Heart left ventricle (tissue), 16 donors: ENCODE measurements at regions not wholly inside any gene's neighbourhood (a gene's known extent, or its start where the extent isn't known, plus 50 kb on each side); places are given as distances from the start of the nearest gene placed in this dataset.

Experiments
- ATAC-seq, 4 donors: fragments of 200-7000 bp; cut with Tn5 transposase; one replicate each; pipeline ENCODE4 v1.9.1; 2020 to 2022; ENCODE audit warnings: moderate library complexity in 4 of 4, mild to moderate bottlenecking in 3 of 4, moderate number of reproducible peaks in 1 of 4
- DNase-seq, 5 donors: peaks; one replicate each; pipeline ENCODE4 v3.0.0-alpha.2; 2020
- H3K27ac ChIP-seq, 12 donors: fragments of 200-600 bp; sonication (generic) in 4 of 12; one replicate each; pipeline versions ENCODE4 v1.5.0 to v1.8.0; 2016 to 2022; ENCODE audit warnings: mild to moderate bottlenecking in 2 of 12
- H3K27me3 ChIP-seq, 9 donors: fragments of 200-600 bp; sonication (generic) in 2 of 9; one replicate each; pipeline versions ENCODE4 v1.5.1 to v1.8.0; 2016 to 2022; ENCODE audit warnings: mild to moderate bottlenecking in 3 of 9
- H3K36me3 ChIP-seq, 9 donors: fragments of 200-600 bp; sonication (generic) in 2 of 9; one replicate each; pipeline versions ENCODE4 v1.5.0 to v1.8.0; 2018 to 2022; ENCODE audit warnings: mild to moderate bottlenecking in 2 of 9
- H3K4me1 ChIP-seq, 12 donors: fragments of 200-600 bp; sonication (generic) in 4 of 12; one replicate each; pipeline versions ENCODE4 v1.5.0 to v1.8.0; 2016 to 2022; ENCODE audit warnings: mild to moderate bottlenecking in 3 of 12
- H3K4me3 ChIP-seq, 12 donors: fragments of 200-600 bp; sonication (generic) in 4 of 12; one replicate each; pipeline versions ENCODE4 v1.5.0 to v1.8.0; 2017 to 2022; ENCODE audit warnings: mild to moderate bottlenecking in 9 of 12, moderate library complexity in 4 of 12
- H3K9me3 ChIP-seq, 12 donors: fragments of 200-600 bp; sonication (generic) in 4 of 12; one replicate each; pipeline versions ENCODE4 v1.5.0 to v1.8.0; 2016 to 2022; ENCODE audit warnings: mild to moderate bottlenecking in 1 of 12
- POLR2A ChIP-seq, 2 donors: fragments of 450-650 bp; IDR thresholded peaks; one replicate each; pipeline ENCODE4 v1.6.1; 2017; ENCODE audit warnings: antibody characterized with exemption in 2 of 2, mild to moderate bottlenecking in 2 of 2, moderate library complexity in 2 of 2
- WGBS, 4 donors: extraction: QIAGEN DNeasy Blood & Tissue Kit in 2 of 4; methylation state at CpG; one replicate each; pipeline versions ENCODE4 v1.1.5 to v1.1.7; 2013 to 2018; 5-methylcytosine and 5-hydroxymethylcytosine counted together
- intact Hi-C, 10 donors: fragments of 100-400 bp; cut with DNase I; formaldehyde crosslinking; loops; one replicate each; pipeline versions ENCODE4 v1.11.1 to v1.14.2; 2022
- TF ChIP-seq, protein P1 (sequence below), 12 donors: fragments of 200-600 bp; sonication (generic) in 4 of 12; IDR thresholded peaks; one replicate each; pipeline versions ENCODE4 v1.5.0 to v1.8.0; 2018 to 2022; ENCODE audit warnings: antibody characterized with exemption in 12 of 12, mild to moderate bottlenecking in 5 of 12
- donor health status: ischemic (EF 13 %, LVEDD 7.1; RV severe dilation, severe dysfunction).
- donor health status: healthy with polysubstance abuse.
- donor health status: DM: no; HTN: yes; CAD: no.
- donor health status: DM: no; HTN: no; CAD: no.
- donor health status: ischemic (EF 25% LVEDD 6.9; RV normal size, moderate dysfunction).
- donor health status: ischemic (EF 25% LVEDD 5.7; RV mildly dilated, moderate dysfunction).
- donor health status: healthy.
- donor health status: DM: yes; HTN: yes; CAD: no.
- donor health status: ischemic (EF 35%, LVEDD 5.7; RV mildly dilated, moderate dysfunction).
- donor health status: nonischemic (EF 11% LVEDD 7.7; RV severe dilation, severe dysfunction).
- donor health status: DM: yes; HTN: yes; CAD: no.
- donor health status: PGD.
- donor health status: ischemic (EF 29% LVEDD 5.4; RV normal size, mild dysfunction).
- donor health status: nonischemic (EF 23%, LVEDD 6.1; RV moderate dilation, normal function).

DNA sequence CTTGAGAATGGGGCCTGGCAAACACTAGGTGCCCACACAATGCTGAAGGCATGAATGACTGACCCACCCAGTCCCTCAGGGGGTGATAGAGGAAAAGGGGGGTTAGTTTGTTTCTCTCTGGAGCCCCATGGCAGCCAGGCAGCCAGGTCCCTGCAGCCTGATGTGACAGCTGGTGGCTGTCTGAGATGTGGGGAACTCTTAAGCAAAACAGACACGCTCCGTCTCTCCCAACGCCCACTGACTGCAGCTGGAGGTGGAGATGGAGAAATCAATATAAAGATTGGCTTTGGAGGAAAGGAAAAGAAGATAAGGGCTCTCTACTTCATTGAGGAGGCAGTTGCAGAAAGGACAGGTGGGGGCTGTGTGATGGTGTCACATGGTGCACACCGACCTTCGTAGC, 240.8 kb upstream of the LHX5 start:
- H3K9me3 ChIP-seq: peaks cover 0 to 20% (median 0%) of the 10 kb centered on the region in 12 donors
- H3K36me3 ChIP-seq: no peaks in the 10 kb centered on the region
- H3K4me3 ChIP-seq: no peak overlapping the region
- no peaks in the 10 kb centered on the region for H3K4me1 ChIP-seq
- no peak for TF ChIP-seq POLR2A (IDR thresholded peaks at IDR 0.05)
- TF ChIP-seq, protein P1, sequence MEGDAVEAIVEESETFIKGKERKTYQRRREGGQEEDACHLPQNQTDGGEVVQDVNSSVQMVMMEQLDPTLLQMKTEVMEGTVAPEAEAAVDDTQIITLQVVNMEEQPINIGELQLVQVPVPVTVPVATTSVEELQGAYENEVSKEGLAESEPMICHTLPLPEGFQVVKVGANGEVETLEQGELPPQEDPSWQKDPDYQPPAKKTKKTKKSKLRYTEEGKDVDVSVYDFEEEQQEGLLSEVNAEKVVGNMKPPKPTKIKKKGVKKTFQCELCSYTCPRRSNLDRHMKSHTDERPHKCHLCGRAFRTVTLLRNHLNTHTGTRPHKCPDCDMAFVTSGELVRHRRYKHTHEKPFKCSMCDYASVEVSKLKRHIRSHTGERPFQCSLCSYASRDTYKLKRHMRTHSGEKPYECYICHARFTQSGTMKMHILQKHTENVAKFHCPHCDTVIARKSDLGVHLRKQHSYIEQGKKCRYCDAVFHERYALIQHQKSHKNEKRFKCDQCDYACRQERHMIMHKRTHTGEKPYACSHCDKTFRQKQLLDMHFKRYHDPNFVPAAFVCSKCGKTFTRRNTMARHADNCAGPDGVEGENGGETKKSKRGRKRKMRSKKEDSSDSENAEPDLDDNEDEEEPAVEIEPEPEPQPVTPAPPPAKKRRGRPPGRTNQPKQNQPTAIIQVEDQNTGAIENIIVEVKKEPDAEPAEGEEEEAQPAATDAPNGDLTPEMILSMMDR (IDR thresholded peaks at IDR 0.05): no peak
- 67 to 74% (median 71%) methylated on average over 5 of the region's 5 CpGs for WGBS, 4 donors
- intact Hi-C loops: no loop called here
- H3K27me3 ChIP-seq: peaks cover 0 to 11% (median 0%) of the 10 kb centered on the region in 9 donors
- ATAC-seq (no peak), DNase-seq (no peak)
- H3K27ac ChIP-seq: no peak overlapping the region

GRCh38 chr12:113710216-113710615, 238.5 kb upstream of the LHX5 start:
- DNase-seq: no peak
- Histone ChIP-seq H3K4me3 (no peak overlapping the region), H3K27me3 (peaks cover 0 to 21% (median 5%) of the 10 kb centered on the region in 9 donors), H3K36me3 (no peaks in the 10 kb centered on the region), H3K4me1 (no peaks in the 10 kb centered on the region), H3K9me3 (peaks cover 0 to 16% (median 0%) of the 10 kb centered on the region in 12 donors), H3K27ac (no peak overlapping the region)
- no peak for TF ChIP-seq POLR2A (IDR thresholded peaks at IDR 0.05)
- TF ChIP-seq, protein P1 (IDR thresholded peaks at IDR 0.05): no peak
- no peak for ATAC-seq
- 63 to 75% (median 74%) methylated on average over 5 of the region's 5 CpGs for WGBS, 4 donors
- intact Hi-C loops: no loop called here

DNA sequence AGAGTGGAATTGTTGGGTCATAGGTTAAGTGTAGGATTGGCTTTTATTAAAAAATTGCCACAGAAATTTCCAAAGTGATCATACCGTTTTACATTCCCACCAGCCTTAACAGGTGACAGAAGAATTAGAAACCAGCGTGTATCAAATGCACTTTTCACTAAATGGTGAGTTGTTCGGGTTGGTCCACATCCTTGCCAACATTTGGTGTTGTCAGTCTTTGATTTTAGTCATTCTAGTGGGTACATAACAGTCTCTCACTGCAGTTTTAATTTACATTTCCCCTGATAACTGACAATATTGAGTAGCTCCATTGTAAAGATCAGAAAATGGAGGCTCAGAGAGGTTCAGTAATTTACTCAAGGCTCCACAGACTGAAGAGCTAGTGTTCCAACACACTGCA, 237.8 kb upstream of the LHX5 start:
- TF ChIP-seq, protein P1 (IDR thresholded peaks at IDR 0.05): no peak
- no peak for TF ChIP-seq POLR2A (IDR thresholded peaks at IDR 0.05)
- Histone ChIP-seq H3K36me3 (no peaks in the 10 kb centered on the region), H3K4me1 (no peaks in the 10 kb centered on the region), H3K9me3 (peaks cover 0 to 16% (median 0%) of the 10 kb centered on the region in 12 donors), H3K27ac (no peak overlapping the region), H3K4me3 (no peak overlapping the region), H3K27me3 (peaks cover 0 to 26% (median 5%) of the 10 kb centered on the region in 9 donors)
- no peak for DNase-seq
- 79 to 86% (median 84%) methylated on average over 3 of the region's 3 CpGs for WGBS, 4 donors
- ATAC-seq: no peak
- intact Hi-C loops: no loop called here

- ATAC-seq: no peak
Measured at GRCh38 chr12:113702836-113703235, 231.2 kb upstream of the LHX5 start.

More at GRCh38 chr12:113702836-113703235, 231.2 kb upstream of the LHX5 start:
- 60 to 65% (median 62%) methylated on average over 11 of the region's 11 CpGs for WGBS, 4 donors
- Histone ChIP-seq H3K27me3 (peaks cover 0 to 46% (median 9%) of the 10 kb centered on the region in 9 donors), H3K36me3 (no peaks in the 10 kb centered on the region), H3K4me1 (no peaks in the 10 kb centered on the region), H3K9me3 (no peaks in the 10 kb centered on the region), H3K27ac (no peak overlapping the region), H3K4me3 (no peak overlapping the region)
- no peak for DNase-seq
- no peak for TF ChIP-seq POLR2A (IDR thresholded peaks at IDR 0.05)
- TF ChIP-seq, protein P1 (IDR thresholded peaks at IDR 0.05): no peak
- intact Hi-C loops: no loop called here
